ENCODE measurements at regions not wholly inside any gene's neighbourhood (a gene's known extent, or its start where the extent isn't known, plus 50 kb on each side); places are given as distances from the start of the nearest gene placed in this dataset.

DNA sequence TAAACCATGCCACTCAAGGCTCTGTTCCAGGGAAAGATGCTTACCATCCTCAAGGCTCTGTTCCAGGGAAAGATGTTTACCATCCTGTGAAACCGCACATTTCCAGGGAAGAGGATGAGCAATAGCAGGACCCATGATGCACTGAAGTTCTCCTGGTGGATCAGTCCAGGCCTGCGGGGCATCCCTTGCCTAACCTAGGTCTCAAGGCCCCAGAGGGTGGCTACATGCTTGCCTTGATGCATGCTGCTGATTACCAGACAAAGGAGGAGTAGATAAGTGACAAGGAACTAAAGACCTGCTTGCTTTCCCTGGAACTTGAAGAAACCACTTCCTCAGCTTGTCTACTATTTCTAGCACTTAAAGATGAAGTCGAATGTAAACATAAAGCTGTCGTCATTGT, 111.0 kb upstream of the LINC00305 start (continued):
- TF ChIP-seq SAFB2 (IDR thresholded peaks at IDR 0.05; ENCODE audit: borderline replicate concordance, low read depth, low read length, severe bottlenecking) (no peak), ZNF324 (CRISPR knock-in tag; IDR thresholded peaks at IDR 0.05) (no peak), ARID2 (IDR thresholded peaks at IDR 0.05) (no peak), HNRNPK (IDR thresholded peaks at IDR 0.05; ENCODE audit: low read depth, low read length, poor library complexity, severe bottlenecking) (no peak)

DNA sequence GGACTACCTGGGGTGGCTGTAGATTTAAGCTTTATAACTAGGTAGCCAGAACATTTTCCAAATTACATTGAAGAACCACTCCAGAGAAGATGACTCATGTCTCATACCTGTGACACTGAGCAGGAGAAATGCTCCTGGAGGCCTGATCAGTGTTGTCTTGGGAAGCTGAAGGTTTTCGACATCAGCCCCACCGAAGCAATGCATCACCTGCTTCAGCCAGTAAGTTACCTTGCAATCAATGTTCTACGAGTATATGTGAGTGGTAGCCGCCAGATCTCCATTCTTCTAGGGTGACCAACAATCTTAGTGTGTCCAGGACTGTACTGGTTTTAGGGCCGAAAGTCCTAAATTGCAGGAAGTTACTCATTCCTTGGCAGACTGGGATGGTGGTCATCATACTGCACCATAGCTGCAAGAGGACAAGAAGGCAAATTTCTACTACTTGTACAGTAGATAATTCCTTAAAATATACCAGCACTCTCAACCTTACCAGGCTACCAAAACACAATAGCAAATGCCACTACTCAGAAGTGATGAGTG, 109.3 kb upstream of the LINC00305 start:
- Histone ChIP-seq H3K9ac (ENCODE audit: insufficient read depth in 1 of 2, low read depth in 2 of 2, low read length in 2 of 2) (no peak overlapping the region), H3K36me3 (ENCODE audit: control insufficient read depth, insufficient read depth, low read length) (no peaks in the 10 kb centered on the region), H3K9me3 (replicated peaks; ENCODE audit: control insufficient read depth, insufficient read depth, low read depth, low read length) (no peaks in the 10 kb centered on the region), H3K4me3 (no peak overlapping the region), H3K27me3 (ENCODE audit: control insufficient read depth in 2 of 2, insufficient read depth in 2 of 2, low read length in 2 of 2) (no peaks in the 10 kb centered on the region), H2AFZ (ENCODE audit: low read depth, low read length) (no peak overlapping the region), H3K27ac (ENCODE audit: extremely low read depth, low read depth, low read length) (no peak overlapping the region), H4K20me1 (replicated peaks; ENCODE audit: control insufficient read depth, insufficient read depth, low read length) (no peaks in the 10 kb centered on the region), H3K4me2 (ENCODE audit: insufficient read depth, low read length) (no peak overlapping the region), H3K9me1 (ENCODE audit: control insufficient read depth, insufficient read depth, low read length) (no peaks in the 10 kb centered on the region), H3K79me2 (ENCODE audit: control insufficient read depth, insufficient read depth, low read length) (no peaks in the 10 kb centered on the region), H3K4me1 (replicated peaks in 1 of 2; ENCODE audit: control insufficient read depth in 2 of 2, insufficient read depth in 2 of 2, low read length in 2 of 2) (no peaks in the 10 kb centered on the region)
- no TSS peak for BruUV-seq (replicated peaks)
- FAIRE-seq (no peak), ATAC-seq (no peak), DNase-seq (ENCODE audit: extremely low read depth in 1 of 4, low spot score in 3 of 4) (no peak)
- in situ Hi-C loops (cut with MboI), result no loop called here
- POLR2A ChIA-PET, result no interaction called here
- intact Hi-C loops (cut with micrococcal nuclease), result no loop called here
- WGBS (ENCODE audit: insufficient coverage, low coverage, missing lambda C conversion rate), result 0% methylated on average over 3 of the region's 5 CpGs
- TF ChIP-seq MEIS2 (IDR thresholded peaks at IDR 0.05; ENCODE audit: partially characterized antibody) (no peak), OTX1 (CRISPR knock-in tag; IDR thresholded peaks at IDR 0.05) (no peak)
- CTCF ChIA-PET (ENCODE audit: low intra/inter-chr PET ratio), result no interaction called here

Data from K562 (cell line).